ENCODE measurements at regions not wholly inside any gene's neighbourhood (a gene's known extent, or its start where the extent isn't known, plus 50 kb on each side); places are given as distances from the start of the nearest gene placed in this dataset.

- Histone ChIP-seq H3K9me3 (replicated peaks; ENCODE audit: control insufficient read depth, insufficient read depth, low read length) (no peaks in the 10 kb centered on the region), H3K4me3 (replicated peaks in 1 of 3; ENCODE audit: insufficient read depth in 1 of 3, low read depth in 1 of 3, low read length in 3 of 3) (no peak overlapping the region), H2AFZ (ENCODE audit: low read depth, low read length) (no peak overlapping the region), H3K79me2 (ENCODE audit: control insufficient read depth, insufficient read depth, low read length) (no peaks in the 10 kb centered on the region), H3K27ac (ENCODE audit: insufficient read depth, low read depth, low read length) (no peak overlapping the region), H4K20me1 (replicated peaks; ENCODE audit: control insufficient read depth, extremely low read depth, insufficient read depth, low read length) (no peaks in the 10 kb centered on the region), H3K36me3 (ENCODE audit: control insufficient read depth in 2 of 2, extremely low read depth in 1 of 2, insufficient read depth in 2 of 2, low read length in 2 of 2) (no peaks in the 10 kb centered on the region), H3K9ac (replicated peaks; ENCODE audit: extremely low read depth, insufficient read depth, low read length) (no peak overlapping the region), H3K9me1 (replicated peaks; ENCODE audit: control insufficient read depth, extremely low read depth, insufficient read depth, low read length) (no peaks in the 10 kb centered on the region), H3K27me3 (ENCODE audit: control insufficient read depth in 2 of 2, insufficient read depth in 2 of 2, low read length in 2 of 2) (peaks cover 1 to 3% of the 10 kb centered on the region in 2 experiments), H3K4me1 (ENCODE audit: control insufficient read depth, extremely low read depth, insufficient read depth, low read length) (no peaks in the 10 kb centered on the region), H3K4me2 (ENCODE audit: insufficient read depth, low read length) (no peak overlapping the region)
- no peak for FAIRE-seq
- POLR2A ChIA-PET, result no interaction called here
- dilution Hi-C loops (cut with MboI; ENCODE audit: extremely low pct_ligation_motif_present, low sequenced_read_pairs) (no loop called here), intact Hi-C loops (cut with micrococcal nuclease) (no loop called here)
- TF ChIP-seq POLR2A (IDR thresholded peaks at IDR 0.05; ENCODE audit: low read depth, low read length) (no peak), FOS (IDR thresholded peaks at IDR 0.05; ENCODE audit: borderline replicate concordance, insufficient read depth, low read length) (no peak), MYC (IDR thresholded peaks at IDR 0.05; ENCODE audit: low read depth, low read length) (no peak), EZH2 (IDR thresholded peaks at IDR 0.05; ENCODE audit: borderline replicate concordance, low read depth, low read length, severe bottlenecking) (no peak), JUN (IDR thresholded peaks at IDR 0.05; ENCODE audit: borderline replicate concordance, insufficient read depth, insufficient read length, low read depth) (no peak), CTCF (IDR thresholded peaks at IDR 0.05; ENCODE audit: extremely low read depth in 1 of 2, insufficient read depth in 1 of 2, low read depth in 1 of 2, low read length in 2 of 2) (no peak), GATA2 (IDR thresholded peaks at IDR 0.05; ENCODE audit: insufficient read depth, insufficient read length, low read depth, low read length) (no peak), MAX (IDR thresholded peaks at IDR 0.05; ENCODE audit: insufficient read depth, insufficient read length) (no peak), POLR2AphosphoS5 (IDR thresholded peaks at IDR 0.05; ENCODE audit: insufficient read depth, low read depth, low read length) (no peak)
- no peak for DNase-seq (ENCODE audit: low read depth, low spot score)
- BruUV-seq (replicated peaks), result no TSS peak
- CTCF ChIA-PET, result no interaction called here
These were observed 147.5 kb upstream of the FAM241A start for GRCh38 chr4:111997785-111998184.

Measured in endothelial cell of umbilical vein (primary cell).